ELF-1 (cell line): ENCODE measurements at regions not wholly inside any gene's neighbourhood (a gene's known extent, or its start where the extent isn't known, plus 50 kb on each side); places are given as distances from the start of the nearest gene placed in this dataset.

Source experiments
- DNase-seq: peaks from one replicate; pipeline ENCODE4 v3.0.0-alpha.2; 2016; ENCODE audit warnings: low read depth, low spot score

DNA sequence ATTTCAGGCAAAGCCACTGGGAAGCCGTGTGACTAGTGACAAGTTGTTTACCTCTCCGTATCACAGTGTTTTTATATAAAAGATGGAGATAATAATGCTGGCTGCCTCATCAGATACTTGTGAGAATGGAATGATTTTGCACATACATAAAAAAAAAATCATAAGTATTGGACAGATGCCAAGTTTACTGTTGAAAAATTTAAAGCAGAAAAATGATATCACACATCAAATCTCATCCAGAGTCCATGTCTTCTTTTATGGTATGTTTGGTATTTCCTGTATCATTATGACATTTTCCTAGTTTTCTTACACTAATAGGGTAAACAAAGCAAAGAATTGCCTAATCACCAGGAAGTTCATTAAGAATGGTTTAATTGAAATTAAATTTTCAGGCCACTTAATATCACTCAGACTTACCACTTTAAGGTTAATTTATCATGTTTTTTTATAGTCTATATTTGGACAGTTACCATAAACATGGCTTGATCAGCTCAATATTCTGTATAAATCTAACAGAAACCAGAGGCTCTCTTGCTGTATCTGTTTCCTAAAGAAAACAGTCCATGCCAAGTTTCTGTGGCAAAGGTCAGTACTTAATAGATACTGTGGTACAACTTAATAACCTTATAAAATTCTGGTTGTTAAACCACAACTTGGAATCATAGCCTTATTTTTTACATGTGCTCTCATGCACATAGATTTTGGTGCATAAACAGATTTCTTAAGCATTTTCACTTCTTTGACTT is 656.5 kb upstream of the RIOK2 start:
- DNase-seq: no peak

DNA sequence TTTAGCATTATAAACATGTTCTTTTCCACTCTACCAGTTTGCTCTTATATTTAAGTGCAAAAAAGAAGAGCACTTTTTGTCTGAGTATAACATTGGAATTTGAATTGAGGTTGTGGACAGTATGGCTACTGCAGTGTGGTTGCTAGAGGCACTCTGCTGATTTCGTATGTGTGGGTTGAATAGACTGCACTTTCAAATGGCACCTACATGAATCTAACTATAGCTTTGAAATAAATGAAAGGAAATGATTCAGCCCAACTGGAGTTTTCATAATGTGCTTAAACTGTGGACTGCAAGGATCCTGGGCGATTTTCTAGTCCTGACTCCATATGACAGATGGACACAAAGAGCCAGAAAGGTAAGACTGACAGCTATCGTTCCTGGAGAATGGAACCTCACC is 657.6 kb upstream of the RIOK2 start:
- DNase-seq: no peak

GRCh38 chr5:97842687-97843086 is 659.6 kb upstream of the RIOK2 start:
- DNase-seq: no peak

GRCh38 chr5:97844797-97845196 is 661.8 kb upstream of the RIOK2 start:
- DNase-seq: no peak

DNA sequence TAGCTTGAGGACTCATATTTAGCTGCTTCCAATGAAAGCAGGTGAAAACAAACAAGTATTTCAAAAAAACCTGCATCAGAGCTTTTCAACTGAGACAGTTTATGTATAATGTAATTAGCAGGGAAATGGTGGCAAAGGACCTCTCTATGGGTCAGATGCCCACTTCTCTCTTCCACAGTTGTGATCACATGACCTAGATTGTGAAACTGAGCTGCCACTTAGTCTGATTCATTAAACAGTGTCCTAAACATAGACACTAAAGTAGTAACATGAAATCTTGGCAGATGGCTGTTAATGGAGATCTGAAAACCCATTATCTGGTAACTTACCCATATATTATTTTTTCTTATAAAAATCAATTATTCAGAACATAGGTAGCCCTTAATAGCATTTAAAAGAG is 663.6 kb upstream of the RIOK2 start:
- no peak for DNase-seq

DNA sequence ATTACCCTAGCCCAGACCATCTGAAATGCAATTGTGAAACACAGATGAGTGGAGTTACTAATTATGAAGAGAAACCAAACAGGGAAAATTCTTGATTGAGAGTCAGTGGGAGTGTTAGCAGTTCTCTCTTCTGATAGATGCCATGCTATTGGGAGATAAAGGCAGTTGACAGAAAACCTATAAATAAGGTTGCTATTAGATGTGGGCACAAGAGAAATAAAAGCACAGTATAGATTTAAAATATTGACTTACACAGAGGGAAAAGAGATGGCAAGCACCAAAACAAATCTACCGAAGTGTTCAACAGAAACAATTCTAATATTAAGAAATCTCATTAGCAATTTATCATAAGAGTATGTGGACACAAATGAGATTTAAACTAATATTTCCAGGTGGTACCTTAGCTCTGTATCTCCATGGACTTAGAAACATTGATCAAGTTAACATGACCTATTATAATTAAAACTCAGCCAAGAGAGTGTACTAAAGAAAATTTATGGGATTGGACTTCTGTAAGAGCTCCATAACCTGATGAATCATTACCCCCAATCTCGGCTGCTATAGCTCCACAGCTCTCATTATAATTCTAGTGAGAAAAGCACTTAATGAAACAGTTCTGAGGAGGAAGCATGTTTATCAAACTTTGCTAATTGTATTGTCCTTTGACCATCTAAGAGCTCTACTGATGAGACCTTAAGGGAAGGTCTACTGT is 665.0 kb upstream of the RIOK2 start:
- no peak for DNase-seq

DNA sequence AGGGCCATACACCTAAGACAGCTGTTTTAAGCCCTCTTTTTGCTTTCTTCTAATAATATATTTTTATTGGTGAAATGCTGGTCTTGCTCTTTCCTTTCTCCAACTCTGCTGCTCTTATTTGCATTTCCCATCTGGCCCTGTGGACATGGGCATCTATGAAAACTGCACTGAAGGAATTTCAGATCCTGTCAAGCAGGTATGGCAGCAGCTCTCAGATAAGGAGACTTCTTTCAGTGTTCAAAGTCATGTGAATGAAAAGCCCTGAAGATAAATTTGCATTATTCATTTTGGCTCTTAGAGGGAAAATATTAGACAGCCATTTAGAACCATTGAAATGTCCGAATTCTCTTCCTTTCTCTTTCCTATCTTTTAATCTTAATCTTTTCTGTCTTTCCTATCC is 668.0 kb upstream of the RIOK2 start:
- DNase-seq: no peak

GRCh38 chr5:97854871-97855762 is 672.1 kb upstream of the RIOK2 start:
- peak; percentile 63 for DNase-seq

GRCh38 chr5:97874491-97874890 is 691.4 kb upstream of the RIOK2 start:
- no peak for DNase-seq

DNA sequence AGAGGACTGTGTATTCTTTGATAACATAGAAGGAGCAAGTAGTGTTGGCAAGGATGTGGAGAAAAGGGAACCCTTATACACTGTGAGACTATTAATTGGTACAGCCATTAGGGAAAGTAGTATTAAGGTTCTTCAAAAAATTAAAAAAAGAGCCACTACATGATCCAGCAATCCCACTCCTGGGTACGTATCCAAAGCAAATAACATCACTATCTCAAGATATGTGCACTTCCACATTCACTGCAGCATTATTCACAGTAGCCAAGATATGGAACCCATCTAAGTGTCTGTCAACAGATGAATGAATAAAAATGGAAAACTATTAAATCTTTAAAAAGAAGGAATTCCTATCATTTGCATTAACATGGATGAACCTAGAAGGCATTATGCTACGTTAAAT is 693.2 kb upstream of the RIOK2 start:
- DNase-seq: no peak

GRCh38 chr5:97877588-97877987 is 694.5 kb upstream of the RIOK2 start:
- DNase-seq: no peak

- DNase-seq: no peak
These were observed 705.4 kb upstream of the RIOK2 start for GRCh38 chr5:97888439-97888838.

- DNase-seq: no peak
These were observed 708.9 kb upstream of the RIOK2 start for GRCh38 chr5:97891971-97892370.

DNA sequence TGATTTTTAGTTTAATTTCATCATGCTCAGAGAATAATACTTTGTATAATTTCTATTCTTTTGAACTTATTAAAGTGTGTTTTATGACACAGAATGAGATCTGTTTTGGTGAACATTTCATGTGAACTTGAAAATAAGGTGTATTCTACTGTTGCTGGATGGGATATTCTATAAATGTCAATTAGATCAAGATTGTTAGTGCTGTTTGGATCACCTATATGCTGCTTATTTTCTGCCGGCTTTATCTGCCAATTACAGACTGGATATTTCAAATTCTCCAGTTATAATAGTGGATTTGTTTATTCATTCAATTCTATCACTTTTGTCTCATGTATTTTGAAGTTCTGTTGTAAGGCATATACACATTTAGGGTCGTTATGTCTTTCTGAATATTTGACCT is 720.7 kb upstream of the RIOK2 start:
- no peak for DNase-seq

GRCh38 chr5:97906135-97906534 is 723.1 kb upstream of the RIOK2 start:
- peak; percentile 12 for DNase-seq

- peak; percentile 25 for DNase-seq
These were observed 724.8 kb upstream of the RIOK2 start for GRCh38 chr5:97907646-97908400.

DNA sequence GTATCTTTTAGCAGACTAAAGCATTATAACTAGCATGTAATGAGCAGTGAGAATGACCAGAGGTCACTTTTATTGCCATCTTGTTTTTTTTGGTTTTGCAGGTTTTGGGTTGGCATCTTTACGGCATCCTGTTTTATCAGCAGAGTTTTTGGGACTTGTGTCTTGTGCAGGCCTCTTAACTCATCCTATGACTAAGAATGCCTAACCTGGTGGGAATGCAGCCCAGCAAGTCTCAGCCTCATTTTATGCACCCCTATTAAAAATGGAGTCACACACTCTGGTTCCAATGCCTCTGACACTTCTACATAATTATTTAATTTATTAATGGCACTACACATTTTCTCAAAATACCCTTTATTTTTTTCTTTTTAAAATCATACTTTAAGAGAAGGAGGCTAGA is 726.5 kb upstream of the RIOK2 start:
- DNase-seq: no peak

GRCh38 chr5:97914483-97914882 is 731.4 kb upstream of the RIOK2 start:
- DNase-seq: no peak

- no peak for DNase-seq
These were observed 732.1 kb upstream of the RIOK2 start for GRCh38 chr5:97915106-97915505.

GRCh38 chr5:97918057-97918456 is 735.0 kb upstream of the RIOK2 start:
- no peak for DNase-seq

- no peak for DNase-seq
These were observed 735.6 kb upstream of the RIOK2 start for GRCh38 chr5:97918620-97919019.

DNA sequence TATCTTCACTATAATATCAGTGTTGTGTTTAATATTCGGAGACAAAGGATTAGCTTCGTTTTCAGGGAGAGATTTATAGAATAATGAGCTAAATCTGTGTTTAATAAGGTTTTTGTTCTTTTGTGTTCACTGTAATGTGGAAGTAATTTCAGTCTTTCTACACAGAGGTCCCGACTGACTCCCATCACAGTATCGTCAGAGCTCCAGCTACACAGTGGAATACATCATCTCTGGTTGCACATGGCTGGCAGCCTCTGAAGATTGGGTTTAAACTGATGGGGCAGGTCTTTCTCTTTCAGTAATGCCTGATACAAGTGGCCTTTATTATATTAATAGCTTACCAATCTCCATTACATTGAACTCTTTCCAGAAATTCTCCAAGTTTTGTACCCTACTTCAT is 736.7 kb upstream of the RIOK2 start:
- no peak for DNase-seq
